ENCODE measurements at regions not wholly inside any gene's neighbourhood (a gene's known extent, or its start where the extent isn't known, plus 50 kb on each side); places are given as distances from the start of the nearest gene placed in this dataset.

- ChIA-PET CTCF (no interaction called here), POLR2A (ENCODE audit: low non-redundant PET) (no interaction called here)
- no peak overlapping the region for H3K4me3 ChIP-seq (ENCODE audit: low read depth, low read length, poor library complexity, severe bottlenecking)
- H3K9me3 ChIP-seq (ENCODE audit: low read depth, low read length, poor library complexity, severe bottlenecking): no peaks in the 10 kb centered on the region
- intact Hi-C loops (cut with micrococcal nuclease; ENCODE audit: unreplicated experiment): no loop called here
- TF ChIP-seq EZH2 (IDR thresholded peaks at IDR 0.05; ENCODE audit: borderline replicate concordance, low read depth, low read length, poor library complexity, severe bottlenecking): no peak
- no peak for TF ChIP-seq CTCF (conservative IDR thresholded peaks at IDR 0.05; ENCODE audit: low read depth, low read length)
- H3K4me1 ChIP-seq (ENCODE audit: insufficient read depth, low read length, poor library complexity, severe bottlenecking): peaks cover 26% of the 10 kb centered on the region
- no peak for DNase-seq (ENCODE audit: low spot score)
- H3K36me3 ChIP-seq (ENCODE audit: insufficient read depth, low read length, poor library complexity, severe bottlenecking): no peaks in the 10 kb centered on the region
- no peaks in the 10 kb centered on the region for H3K27me3 ChIP-seq (replicated peaks; ENCODE audit: insufficient read depth, low read depth, low read length, poor library complexity)
- H3K27ac ChIP-seq (ENCODE audit: low read depth, low read length, poor library complexity, severe bottlenecking): no peak overlapping the region
- BruUV-seq (replicated peaks): no TSS peak
Observed at GRCh38 chr18:46247942-46248341, 143.8 kb downstream of the HAUS1 start.

GRCh38 chr18:46250084-46250811 is 146.1 kb downstream of the HAUS1 start:
- H3K9me3 ChIP-seq (ENCODE audit: low read depth, low read length, poor library complexity, severe bottlenecking): no peaks in the 10 kb centered on the region
- no peak for TF ChIP-seq CTCF (conservative IDR thresholded peaks at IDR 0.05; ENCODE audit: low read depth, low read length)
- no peak for TF ChIP-seq EZH2 (IDR thresholded peaks at IDR 0.05; ENCODE audit: borderline replicate concordance, low read depth, low read length, poor library complexity, severe bottlenecking)
- intact Hi-C loops (cut with micrococcal nuclease; ENCODE audit: unreplicated experiment): no loop called here
- H3K36me3 ChIP-seq (ENCODE audit: insufficient read depth, low read length, poor library complexity, severe bottlenecking): peaks cover 3% of the 10 kb centered on the region
- BruUV-seq (replicated peaks): no TSS peak
- H3K27me3 ChIP-seq (replicated peaks; ENCODE audit: insufficient read depth, low read depth, low read length, poor library complexity): no peaks in the 10 kb centered on the region
- H3K4me1 ChIP-seq (ENCODE audit: insufficient read depth, low read length, poor library complexity, severe bottlenecking): peaks cover 26% of the 10 kb centered on the region
- H3K4me3 ChIP-seq (ENCODE audit: low read depth, low read length, poor library complexity, severe bottlenecking): peak overlapping the region; percentile 1
- ChIA-PET CTCF (interaction anchor here (0.6 kb wide), 1 partner anchor 13 kb away, joined by 3 read pairs; no protein-coding TSS in a partner anchor), POLR2A (ENCODE audit: low non-redundant PET) (interaction anchor here (0.5 kb wide), 1 partner anchor 15 kb away, joined by 3 read pairs; no protein-coding TSS in a partner anchor)
- peak overlapping the region; percentile 74 for H3K27ac ChIP-seq (ENCODE audit: low read depth, low read length, poor library complexity, severe bottlenecking)
- peak; percentile 90 for DNase-seq (ENCODE audit: low spot score)

- Histone ChIP-seq H3K27ac (ENCODE audit: low read depth, low read length, poor library complexity, severe bottlenecking) (peak overlapping the region; percentile 74), H3K9me3 (ENCODE audit: low read depth, low read length, poor library complexity, severe bottlenecking) (no peaks in the 10 kb centered on the region), H3K27me3 (replicated peaks; ENCODE audit: insufficient read depth, low read depth, low read length, poor library complexity) (no peaks in the 10 kb centered on the region), H3K4me3 (ENCODE audit: low read depth, low read length, poor library complexity, severe bottlenecking) (no peak overlapping the region), H3K36me3 (ENCODE audit: insufficient read depth, low read length, poor library complexity, severe bottlenecking) (peaks cover 3% of the 10 kb centered on the region), H3K4me1 (ENCODE audit: insufficient read depth, low read length, poor library complexity, severe bottlenecking) (peaks cover 22% of the 10 kb centered on the region)
- no TSS peak for BruUV-seq (replicated peaks)
- ChIA-PET CTCF (no interaction called here), POLR2A (ENCODE audit: low non-redundant PET) (no interaction called here)
- no peak for DNase-seq (ENCODE audit: low spot score)
- intact Hi-C loops (cut with micrococcal nuclease; ENCODE audit: unreplicated experiment): no loop called here
- TF ChIP-seq EZH2 (IDR thresholded peaks at IDR 0.05; ENCODE audit: borderline replicate concordance, low read depth, low read length, poor library complexity, severe bottlenecking): no peak
- TF ChIP-seq CTCF (conservative IDR thresholded peaks at IDR 0.05; ENCODE audit: low read depth, low read length): no peak
Observed at GRCh38 chr18:46250812-46251173, 146.6 kb downstream of the HAUS1 start.

Measured in A673 (cell line).